ENCODE measurements at regions not wholly inside any gene's neighbourhood (a gene's known extent, or its start where the extent isn't known, plus 50 kb on each side); places are given as distances from the start of the nearest gene placed in this dataset.

DNA sequence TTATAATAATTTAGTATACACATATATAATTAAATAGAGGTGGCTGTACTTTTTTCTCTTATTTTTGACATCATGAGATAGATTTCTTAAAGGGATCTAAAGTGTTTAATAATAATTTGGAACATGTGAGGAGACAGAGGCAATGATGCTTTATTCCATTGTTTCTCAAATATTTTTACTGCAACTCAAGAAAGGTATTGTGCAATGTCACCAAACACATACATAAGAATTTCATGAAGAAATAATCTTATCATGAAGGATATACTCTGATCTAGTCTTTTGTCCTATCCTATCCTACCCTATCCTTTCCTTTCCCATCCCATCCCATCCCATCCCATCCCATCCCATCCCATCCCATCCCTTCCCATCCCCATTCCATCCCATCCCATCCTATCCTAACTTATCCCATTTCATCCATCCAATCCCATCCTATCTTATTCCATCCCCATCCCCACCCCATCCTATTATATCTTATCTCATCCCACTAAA is 232.1 kb upstream of the SMIM21 start:
- Mint-ChIP-seq H3K4me1 (ENCODE audit: insufficient read depth, unreplicated experiment) (no peaks in the 10 kb centered on the region), H3K36me3 (ENCODE audit: insufficient read depth, unreplicated experiment) (no peaks in the 10 kb centered on the region), H3K4me3 (ENCODE audit: unreplicated experiment) (no peak overlapping the region), H3K27ac (ENCODE audit: low read depth, unreplicated experiment) (no peak overlapping the region), H3K27me3 (ENCODE audit: insufficient read depth, unreplicated experiment) (no peaks in the 10 kb centered on the region), H3K9me3 (ENCODE audit: unreplicated experiment) (peaks cover 17% of the 10 kb centered on the region)
- no peak for DNase-seq (ENCODE audit: unreplicated experiment)
- ChIA-PET CTCF (no interaction called here), POLR2A (no interaction called here)
- BruUV-seq (replicated peaks) = no TSS peak
- intact Hi-C loops (cut with micrococcal nuclease) = no loop called here
- TF ChIP-seq, protein P1, sequence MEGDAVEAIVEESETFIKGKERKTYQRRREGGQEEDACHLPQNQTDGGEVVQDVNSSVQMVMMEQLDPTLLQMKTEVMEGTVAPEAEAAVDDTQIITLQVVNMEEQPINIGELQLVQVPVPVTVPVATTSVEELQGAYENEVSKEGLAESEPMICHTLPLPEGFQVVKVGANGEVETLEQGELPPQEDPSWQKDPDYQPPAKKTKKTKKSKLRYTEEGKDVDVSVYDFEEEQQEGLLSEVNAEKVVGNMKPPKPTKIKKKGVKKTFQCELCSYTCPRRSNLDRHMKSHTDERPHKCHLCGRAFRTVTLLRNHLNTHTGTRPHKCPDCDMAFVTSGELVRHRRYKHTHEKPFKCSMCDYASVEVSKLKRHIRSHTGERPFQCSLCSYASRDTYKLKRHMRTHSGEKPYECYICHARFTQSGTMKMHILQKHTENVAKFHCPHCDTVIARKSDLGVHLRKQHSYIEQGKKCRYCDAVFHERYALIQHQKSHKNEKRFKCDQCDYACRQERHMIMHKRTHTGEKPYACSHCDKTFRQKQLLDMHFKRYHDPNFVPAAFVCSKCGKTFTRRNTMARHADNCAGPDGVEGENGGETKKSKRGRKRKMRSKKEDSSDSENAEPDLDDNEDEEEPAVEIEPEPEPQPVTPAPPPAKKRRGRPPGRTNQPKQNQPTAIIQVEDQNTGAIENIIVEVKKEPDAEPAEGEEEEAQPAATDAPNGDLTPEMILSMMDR (IDR thresholded peaks at IDR 0.05; ENCODE audit: unreplicated experiment) = no peak

DNA sequence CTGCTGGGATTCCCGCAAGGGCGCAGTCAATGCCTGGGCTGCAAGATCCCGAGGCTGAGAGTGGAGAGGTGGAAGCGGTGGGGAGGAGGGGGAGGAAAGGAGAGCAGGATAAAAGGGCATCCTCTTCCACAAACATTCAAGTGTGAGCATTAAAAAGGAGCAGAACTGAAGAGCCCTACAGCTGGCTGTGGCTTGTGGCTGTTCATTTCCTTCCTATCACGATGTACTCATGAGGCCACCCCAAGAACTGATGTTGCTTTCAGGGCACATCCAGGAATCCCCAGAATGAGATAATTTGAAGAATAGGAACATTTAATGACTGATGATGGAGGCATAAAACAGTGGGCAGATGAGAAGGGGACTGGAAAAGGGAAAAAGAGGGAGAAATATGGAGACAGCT is 230.8 kb upstream of the SMIM21 start:
- TF ChIP-seq, protein P1 (IDR thresholded peaks at IDR 0.05; ENCODE audit: unreplicated experiment) = no peak
- H3K27ac Mint-ChIP-seq (ENCODE audit: low read depth, unreplicated experiment) = no peak overlapping the region
- no peaks in the 10 kb centered on the region for H3K27me3 Mint-ChIP-seq (ENCODE audit: insufficient read depth, unreplicated experiment)
- no peaks in the 10 kb centered on the region for H3K4me1 Mint-ChIP-seq (ENCODE audit: insufficient read depth, unreplicated experiment)
- intact Hi-C loops (cut with micrococcal nuclease) = no loop called here
- H3K36me3 Mint-ChIP-seq (ENCODE audit: insufficient read depth, unreplicated experiment) = no peaks in the 10 kb centered on the region
- H3K9me3 Mint-ChIP-seq (ENCODE audit: unreplicated experiment) = peaks cover 17% of the 10 kb centered on the region
- BruUV-seq (replicated peaks) = no TSS peak
- ChIA-PET CTCF (no interaction called here), POLR2A (no interaction called here)
- DNase-seq (ENCODE audit: unreplicated experiment) = no peak
- H3K4me3 Mint-ChIP-seq (ENCODE audit: unreplicated experiment) = no peak overlapping the region

DNA sequence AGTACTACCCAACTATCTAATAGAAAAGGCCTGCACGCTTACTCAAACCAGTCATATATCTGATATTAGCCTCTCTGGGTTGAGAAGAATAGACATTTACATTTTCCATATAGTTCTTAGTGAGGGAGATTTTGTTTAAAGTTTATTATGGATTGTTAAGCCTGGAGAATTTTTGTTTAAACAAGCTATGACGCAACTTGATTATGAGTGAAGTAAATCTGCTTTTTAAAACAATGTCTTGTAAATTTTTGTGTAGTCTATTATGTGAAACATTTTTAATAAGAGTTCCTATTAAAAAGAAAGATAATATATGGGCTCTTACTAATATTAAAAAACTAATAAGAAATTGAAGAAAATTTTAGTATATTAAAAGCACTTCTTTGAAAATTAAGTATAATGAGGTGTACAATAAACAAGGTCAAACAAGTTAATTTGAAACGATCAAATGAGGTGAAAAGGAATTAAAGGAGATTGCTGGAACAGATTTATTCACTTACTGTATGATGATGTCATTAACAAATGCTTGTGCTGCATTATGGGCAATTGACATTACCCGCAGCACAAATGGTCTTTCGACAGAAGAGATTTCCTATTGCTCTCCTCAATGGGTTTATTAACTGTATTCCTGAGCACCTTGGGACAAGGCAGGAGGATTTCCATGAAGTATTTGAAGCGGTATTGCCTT is 229.2 kb upstream of the SMIM21 start:
- peaks cover 9% of the 10 kb centered on the region for H3K9me3 Mint-ChIP-seq (ENCODE audit: unreplicated experiment)
- POLR2A ChIA-PET = no interaction called here
- no TSS peak for BruUV-seq (replicated peaks)
- intact Hi-C loops (cut with micrococcal nuclease) = no loop called here
- H3K27ac Mint-ChIP-seq (ENCODE audit: low read depth, unreplicated experiment) = no peak overlapping the region
- H3K4me3 Mint-ChIP-seq (ENCODE audit: unreplicated experiment) = no peak overlapping the region
- H3K4me1 Mint-ChIP-seq (ENCODE audit: insufficient read depth, unreplicated experiment) = no peaks in the 10 kb centered on the region
- TF ChIP-seq, protein P1 (IDR thresholded peaks at IDR 0.05; ENCODE audit: unreplicated experiment) = no peak
- no peaks in the 10 kb centered on the region for H3K27me3 Mint-ChIP-seq (ENCODE audit: insufficient read depth, unreplicated experiment)
- no peaks in the 10 kb centered on the region for H3K36me3 Mint-ChIP-seq (ENCODE audit: insufficient read depth, unreplicated experiment)
- DNase-seq (ENCODE audit: unreplicated experiment) = no peak
- CTCF ChIA-PET = no interaction called here

DNA sequence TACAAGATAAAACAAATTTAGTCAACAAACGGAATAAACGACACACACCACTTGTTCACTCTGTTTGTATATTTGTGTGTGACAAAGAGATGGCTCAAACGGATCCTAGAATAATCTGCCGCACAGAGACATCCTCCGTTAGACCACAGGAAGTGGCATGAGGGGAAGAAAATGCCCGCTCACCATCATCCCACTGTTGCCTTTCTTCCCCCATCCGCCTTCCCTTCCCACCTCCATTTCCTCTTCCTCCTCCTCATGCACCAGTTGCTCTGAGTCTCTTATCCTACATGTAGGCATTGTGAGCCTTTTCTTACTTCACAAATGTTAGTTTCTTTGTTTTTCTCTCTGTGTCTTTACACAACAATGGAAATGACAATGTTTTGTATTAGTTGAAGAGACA is 228.5 kb upstream of the SMIM21 start:
- TF ChIP-seq, protein P1 (IDR thresholded peaks at IDR 0.05; ENCODE audit: unreplicated experiment) = no peak
- Mint-ChIP-seq H3K9me3 (ENCODE audit: unreplicated experiment) (peaks cover 8% of the 10 kb centered on the region), H3K4me1 (ENCODE audit: insufficient read depth, unreplicated experiment) (no peaks in the 10 kb centered on the region), H3K4me3 (ENCODE audit: unreplicated experiment) (no peak overlapping the region), H3K36me3 (ENCODE audit: insufficient read depth, unreplicated experiment) (no peaks in the 10 kb centered on the region), H3K27ac (ENCODE audit: low read depth, unreplicated experiment) (no peak overlapping the region), H3K27me3 (ENCODE audit: insufficient read depth, unreplicated experiment) (no peaks in the 10 kb centered on the region)
- no peak for DNase-seq (ENCODE audit: unreplicated experiment)
- intact Hi-C loops (cut with micrococcal nuclease) = no loop called here
- no TSS peak for BruUV-seq (replicated peaks)
- CTCF ChIA-PET = no interaction called here
- POLR2A ChIA-PET = no interaction called here

Measured in MCF 10A (cell line).